CD14-positive monocyte (primary cell): ENCODE measurements at regions not wholly inside any gene's neighbourhood (a gene's known extent, or its start where the extent isn't known, plus 50 kb on each side); places are given as distances from the start of the nearest gene placed in this dataset.
A peak's percentile ranks its signal among the peaks of the same experiment; 100 is the strongest.

Experiments used
- DNase-seq, 3 donors: peaks; one replicate each; pipeline ENCODE4 v3.0.0-alpha.2; 2011 to 2022
- H2AFZ ChIP-seq: 2 replicates; pipeline ENCODE4 v1.6.0; 2012; ENCODE audit warnings: mild to moderate bottlenecking, low read depth, low read length, inconsistent platforms; ENCODE audit not compliant: insufficient read depth, poor library complexity, severe bottlenecking
- H3K27ac ChIP-seq, 2 donors: 1 replicate in 1 of 2; 2 replicates in 1 of 2; pipeline ENCODE4 v1.5.1; 2012 to 2013; ENCODE audit warnings: low read length in 2 of 2, control low read depth in 1 of 2, inconsistent platforms in 1 of 2, low read depth in 1 of 2, mild to moderate bottlenecking in 1 of 2
- H3K27me3 ChIP-seq, 2 donors: one replicate each; pipeline versions ENCODE4 v1.6.0 to v1.6.1; 2011 to 2013; ENCODE audit warnings: low read length in 2 of 2; ENCODE audit not compliant: control insufficient read depth in 2 of 2, insufficient read depth in 2 of 2
- H3K36me3 ChIP-seq, 2 donors: replicated peaks in 1 of 2; 1 replicate in 1 of 2; 2 replicates in 1 of 2; pipeline versions ENCODE4 v1.5.1 to v1.6.1; 2012 to 2013; ENCODE audit warnings: low read length in 2 of 2, control low read depth in 1 of 2, inconsistent platforms in 1 of 2, mild to moderate bottlenecking in 1 of 2; ENCODE audit not compliant: insufficient read depth in 2 of 2, control insufficient read depth in 1 of 2
- H3K4me1 ChIP-seq, 2 donors: 1 replicate in 1 of 2; 2 replicates in 1 of 2; pipeline versions ENCODE4 v1.5.1 to v1.6.1; 2012 to 2013; ENCODE audit warnings: low read length in 2 of 2, control low read depth in 1 of 2, inconsistent platforms in 1 of 2, mild to moderate bottlenecking in 1 of 2, moderate library complexity in 1 of 2; ENCODE audit not compliant: insufficient read depth in 2 of 2, control insufficient read depth in 1 of 2
- H3K4me2 ChIP-seq: replicated peaks from 2 replicates; pipeline ENCODE3; 2012; ENCODE audit warnings: low read length, moderate library complexity, mild to moderate bottlenecking; ENCODE audit not compliant: poor library complexity, severe bottlenecking; ENCODE audit errors: extremely low read depth
- H3K4me3 ChIP-seq, 3 experiments: fragments of 200-600 bp in 1 of 3; sonication (generic) in 1 of 3; replicated peaks in 1 of 3; 1 replicate in 2 of 3; 2 replicates in 1 of 3; pipeline ENCODE4 v1.5.1; 2011 to 2013; ENCODE audit warnings: low read length in 3 of 3, mild to moderate bottlenecking in 3 of 3, control low read depth in 2 of 3, low read depth in 2 of 3, inconsistent platforms in 1 of 3, moderate library complexity in 1 of 3
- H3K79me2 ChIP-seq: 2 replicates; pipeline ENCODE4 v1.6.0; 2012; ENCODE audit warnings: mild to moderate bottlenecking, control low read depth, inconsistent platforms, low read length, moderate library complexity; ENCODE audit not compliant: insufficient read depth
- H3K9ac ChIP-seq: 2 replicates; pipeline ENCODE4 v1.6.0; 2017; ENCODE audit warnings: low read length, mild to moderate bottlenecking; ENCODE audit not compliant: insufficient read depth, poor library complexity, severe bottlenecking
- H3K9me3 ChIP-seq, 2 donors: replicated peaks in 1 of 2; 1 replicate in 1 of 2; 2 replicates in 1 of 2; pipeline versions ENCODE4 v1.5.1 to v1.6.1; 2012 to 2013; ENCODE audit warnings: low read length in 2 of 2, control low read depth in 1 of 2; ENCODE audit not compliant: control insufficient read depth in 1 of 2, insufficient read depth in 1 of 2
- H4K20me1 ChIP-seq: 2 replicates; pipeline ENCODE4 v1.6.0; 2012; ENCODE audit warnings: mild to moderate bottlenecking, low read length, control low read depth, moderate library complexity; ENCODE audit not compliant: insufficient read depth
- H3K27ac Mint-ChIP-seq, 7 donors: one replicate each; pipeline ENCODE4 v1.8.0; 2020; ENCODE audit warnings: mild to moderate bottlenecking in 7 of 7, mixed read lengths in 7 of 7, moderate library complexity in 6 of 7, inconsistent platforms in 2 of 7
- H3K27me3 Mint-ChIP-seq, 3 donors: one replicate each; pipeline ENCODE4 v1.8.0; 2021 to 2022; ENCODE audit warnings: low read depth in 3 of 3, mild to moderate bottlenecking in 3 of 3, mixed read lengths in 3 of 3, moderate library complexity in 3 of 3, inconsistent platforms in 1 of 3
- H3K36me3 Mint-ChIP-seq, 2 donors: one replicate each; pipeline ENCODE4 v1.8.0; 2020; ENCODE audit warnings: mixed read lengths in 2 of 2, inconsistent platforms in 1 of 2, mild to moderate bottlenecking in 1 of 2
- H3K4me1 Mint-ChIP-seq: one replicate; pipeline ENCODE4 v1.8.0; 2020; ENCODE audit warnings: mild to moderate bottlenecking, mixed read lengths
- H3K4me3 Mint-ChIP-seq, 2 donors: one replicate each; pipeline ENCODE4 v1.8.0; 2020; ENCODE audit warnings: mild to moderate bottlenecking in 2 of 2, mixed read lengths in 2 of 2, moderate library complexity in 1 of 2
- H3K9me3 Mint-ChIP-seq, 7 donors: one replicate each; pipeline ENCODE4 v1.8.0; 2020 to 2022; ENCODE audit warnings: mixed read lengths in 7 of 7, mild to moderate bottlenecking in 6 of 7, moderate library complexity in 6 of 7, inconsistent platforms in 2 of 7
- WGBS: methylation state at CpG from one replicate; pipeline ENCODE4 v1.1.5; 2013; ENCODE audit warnings: missing lambda C conversion rate; ENCODE audit not compliant: insufficient coverage; 5-methylcytosine and 5-hydroxymethylcytosine counted together
- intact Hi-C, 2 donors: fragments of 100-400 bp; cut with micrococcal nuclease; formaldehyde crosslinking; loops; one replicate each; pipeline versions ENCODE4 v1.15.0 to v1.15.1; 2023
- TF ChIP-seq, protein P1 (sequence below): fragments of 200-600 bp; IDR thresholded peaks from one replicate; pipeline ENCODE4 v1.8.0; 2022; ENCODE audit warnings: antibody characterized with exemption, mild to moderate bottlenecking

DNA sequence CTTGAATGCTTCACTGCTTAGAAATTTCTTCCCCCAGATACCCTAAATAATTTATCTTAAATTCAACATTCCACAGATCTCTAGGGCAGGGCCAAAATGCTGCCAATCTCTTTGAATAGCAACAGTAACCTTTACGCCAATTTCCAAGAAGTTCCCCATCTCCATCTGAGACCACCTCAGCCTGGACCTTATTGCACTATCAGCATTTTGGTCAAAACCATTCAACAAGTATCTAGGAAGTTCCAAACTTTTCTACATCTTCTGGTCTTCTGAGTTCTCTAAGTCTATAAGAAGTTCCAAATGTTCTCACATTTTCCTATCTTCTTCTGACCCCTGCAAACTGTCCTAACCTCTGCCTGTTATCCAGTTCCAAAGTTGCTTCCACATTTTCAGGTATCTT, 1306.9 kb upstream of the SORCS1 start:
- Histone ChIP-seq H3K36me3 (no peaks in the 10 kb centered on the region), H4K20me1 (no peaks in the 10 kb centered on the region), H3K79me2 (no peaks in the 10 kb centered on the region), H3K4me1 (peaks cover 0 to 2% of the 10 kb centered on the region in 2 donors), H3K27ac (no peak overlapping the region), H3K9ac (no peak overlapping the region), H3K9me3 (peaks cover 10 to 11% of the 10 kb centered on the region in 2 donors), H3K4me2 (no peak overlapping the region), H2AFZ (no peak overlapping the region), H3K4me3 (no peak overlapping the region), H3K27me3 (peaks cover 8 to 9% of the 10 kb centered on the region in 2 donors)
- 100% methylated on average over 1 of the region's 1 CpG for WGBS
- peaks cover 0 to 1% of the 10 kb centered on the region in 2 donors for H3K36me3 Mint-ChIP-seq
- H3K4me1 Mint-ChIP-seq = peaks cover 6% of the 10 kb centered on the region
- TF ChIP-seq, protein P1, sequence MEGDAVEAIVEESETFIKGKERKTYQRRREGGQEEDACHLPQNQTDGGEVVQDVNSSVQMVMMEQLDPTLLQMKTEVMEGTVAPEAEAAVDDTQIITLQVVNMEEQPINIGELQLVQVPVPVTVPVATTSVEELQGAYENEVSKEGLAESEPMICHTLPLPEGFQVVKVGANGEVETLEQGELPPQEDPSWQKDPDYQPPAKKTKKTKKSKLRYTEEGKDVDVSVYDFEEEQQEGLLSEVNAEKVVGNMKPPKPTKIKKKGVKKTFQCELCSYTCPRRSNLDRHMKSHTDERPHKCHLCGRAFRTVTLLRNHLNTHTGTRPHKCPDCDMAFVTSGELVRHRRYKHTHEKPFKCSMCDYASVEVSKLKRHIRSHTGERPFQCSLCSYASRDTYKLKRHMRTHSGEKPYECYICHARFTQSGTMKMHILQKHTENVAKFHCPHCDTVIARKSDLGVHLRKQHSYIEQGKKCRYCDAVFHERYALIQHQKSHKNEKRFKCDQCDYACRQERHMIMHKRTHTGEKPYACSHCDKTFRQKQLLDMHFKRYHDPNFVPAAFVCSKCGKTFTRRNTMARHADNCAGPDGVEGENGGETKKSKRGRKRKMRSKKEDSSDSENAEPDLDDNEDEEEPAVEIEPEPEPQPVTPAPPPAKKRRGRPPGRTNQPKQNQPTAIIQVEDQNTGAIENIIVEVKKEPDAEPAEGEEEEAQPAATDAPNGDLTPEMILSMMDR = no peak
- no peak overlapping the region for H3K4me3 Mint-ChIP-seq
- DNase-seq = no peak
- peaks cover 3 to 20% (median 18%) of the 10 kb centered on the region in 7 donors for H3K9me3 Mint-ChIP-seq
- no peak overlapping the region for H3K27ac Mint-ChIP-seq
- peaks cover 5 to 12% (median 10%) of the 10 kb centered on the region in 3 donors for H3K27me3 Mint-ChIP-seq
- intact Hi-C loops = no loop called here

GRCh38 chr10:108469940-108470339, 1305.4 kb upstream of the SORCS1 start:
- Mint-ChIP-seq H3K27ac (no peak overlapping the region), H3K36me3 (peaks cover 0 to 1% of the 10 kb centered on the region in 2 donors), H3K4me1 (peaks cover 11% of the 10 kb centered on the region), H3K4me3 (no peak overlapping the region), H3K9me3 (peaks cover 3 to 22% (median 19%) of the 10 kb centered on the region in 7 donors), H3K27me3 (peaks cover 17 to 25% (median 22%) of the 10 kb centered on the region in 3 donors)
- intact Hi-C loops = no loop called here
- peak in 2 of 3 donors; percentile 2 to 61 for DNase-seq
- H3K27me3 ChIP-seq = peaks cover 16 to 20% of the 10 kb centered on the region in 2 donors
- H3K9me3 ChIP-seq = peaks cover 10 to 16% of the 10 kb centered on the region in 2 donors
- no peak overlapping the region for H2AFZ ChIP-seq
- H4K20me1 ChIP-seq = no peaks in the 10 kb centered on the region
- H3K27ac ChIP-seq = no peak overlapping the region
- no peak overlapping the region for H3K4me3 ChIP-seq
- no peaks in the 10 kb centered on the region for H3K36me3 ChIP-seq
- H3K79me2 ChIP-seq = no peaks in the 10 kb centered on the region
- WGBS = no CpG with 5 or more reads among the region's 3 CpGs
- no peak overlapping the region for H3K9ac ChIP-seq
- TF ChIP-seq, protein P1 = no peak
- H3K4me2 ChIP-seq = no peak overlapping the region
- H3K4me1 ChIP-seq = peaks cover 5 to 8% of the 10 kb centered on the region in 2 donors
